ENCODE measurements at regions not wholly inside any gene's neighbourhood (a gene's known extent, or its start where the extent isn't known, plus 50 kb on each side); places are given as distances from the start of the nearest gene placed in this dataset.

DNA sequence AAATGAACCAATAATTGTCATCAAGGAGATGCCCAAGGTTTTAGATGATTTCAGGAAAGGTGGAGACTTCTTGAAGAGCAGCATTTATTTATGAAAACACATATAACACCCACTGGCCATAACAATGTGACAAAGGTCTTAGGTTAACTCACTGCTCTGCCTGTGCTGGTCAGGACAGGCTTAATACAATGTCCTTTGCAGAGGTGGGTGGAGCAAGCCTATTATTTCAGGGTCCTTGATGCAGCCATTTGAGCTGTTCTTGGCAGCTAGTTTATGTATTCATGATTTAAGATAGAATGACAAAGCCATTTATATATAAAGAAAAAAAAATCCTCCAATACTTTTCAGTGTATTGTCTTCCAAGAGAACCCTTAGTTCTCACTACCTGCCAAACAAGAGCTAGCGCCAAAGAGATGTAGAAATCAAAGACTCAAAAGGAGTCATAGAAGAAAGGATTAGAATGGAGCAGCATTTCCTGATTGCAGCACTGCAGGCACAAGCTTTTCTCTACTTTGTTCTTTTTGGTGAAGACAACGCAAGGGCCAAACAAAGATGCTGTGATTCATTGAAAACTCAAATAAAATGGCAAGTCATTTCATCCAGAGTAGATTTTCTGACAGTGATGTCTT, 124.3 kb upstream of the TSHZ2 start:
- TF ChIP-seq, protein P1, sequence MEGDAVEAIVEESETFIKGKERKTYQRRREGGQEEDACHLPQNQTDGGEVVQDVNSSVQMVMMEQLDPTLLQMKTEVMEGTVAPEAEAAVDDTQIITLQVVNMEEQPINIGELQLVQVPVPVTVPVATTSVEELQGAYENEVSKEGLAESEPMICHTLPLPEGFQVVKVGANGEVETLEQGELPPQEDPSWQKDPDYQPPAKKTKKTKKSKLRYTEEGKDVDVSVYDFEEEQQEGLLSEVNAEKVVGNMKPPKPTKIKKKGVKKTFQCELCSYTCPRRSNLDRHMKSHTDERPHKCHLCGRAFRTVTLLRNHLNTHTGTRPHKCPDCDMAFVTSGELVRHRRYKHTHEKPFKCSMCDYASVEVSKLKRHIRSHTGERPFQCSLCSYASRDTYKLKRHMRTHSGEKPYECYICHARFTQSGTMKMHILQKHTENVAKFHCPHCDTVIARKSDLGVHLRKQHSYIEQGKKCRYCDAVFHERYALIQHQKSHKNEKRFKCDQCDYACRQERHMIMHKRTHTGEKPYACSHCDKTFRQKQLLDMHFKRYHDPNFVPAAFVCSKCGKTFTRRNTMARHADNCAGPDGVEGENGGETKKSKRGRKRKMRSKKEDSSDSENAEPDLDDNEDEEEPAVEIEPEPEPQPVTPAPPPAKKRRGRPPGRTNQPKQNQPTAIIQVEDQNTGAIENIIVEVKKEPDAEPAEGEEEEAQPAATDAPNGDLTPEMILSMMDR (IDR thresholded peaks at IDR 0.05), result no peak
- no peak for DNase-seq (ENCODE audit: low spot score)
- Mint-ChIP-seq H3K27me3 (ENCODE audit: low read depth) (no peaks in the 10 kb centered on the region), H3K4me1 (ENCODE audit: low read depth) (no peaks in the 10 kb centered on the region), H3K4me3 (ENCODE audit: unreplicated experiment) (no peak overlapping the region), H3K27ac (ENCODE audit: unreplicated experiment) (no peak overlapping the region), H3K9me3 (ENCODE audit: low read depth) (no peaks in the 10 kb centered on the region), H3K36me3 (ENCODE audit: low read depth) (no peaks in the 10 kb centered on the region)

DNA sequence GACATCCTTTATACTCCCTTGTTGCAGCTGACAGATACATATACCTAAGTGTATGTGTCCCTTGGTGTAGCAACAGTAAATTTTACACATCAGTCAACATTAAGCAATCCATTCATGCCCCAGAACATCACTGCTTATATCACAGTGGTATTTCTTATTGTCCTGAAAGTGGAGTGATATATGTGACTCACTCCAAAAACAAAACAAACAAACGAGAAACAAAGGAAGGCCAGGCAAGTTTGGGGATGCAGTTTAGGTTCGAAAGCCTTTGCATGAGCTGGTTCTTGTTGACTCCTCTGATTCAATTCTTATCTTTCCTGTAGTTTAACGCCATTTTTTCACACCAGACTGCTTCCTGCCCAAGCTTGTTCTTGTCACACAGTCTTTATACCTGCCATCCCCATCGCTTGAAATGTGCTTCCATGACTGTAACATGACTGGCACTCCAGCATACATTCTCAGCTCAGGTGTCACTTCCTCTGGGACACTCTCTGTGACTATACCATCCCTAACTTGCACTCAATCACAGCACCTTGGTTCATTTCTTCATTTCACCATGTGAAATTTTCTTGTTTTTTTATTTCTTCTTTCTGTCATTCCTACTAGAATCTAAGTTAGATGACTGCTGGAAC, 125.0 kb upstream of the TSHZ2 start:
- H3K27me3 Mint-ChIP-seq (ENCODE audit: low read depth), result no peaks in the 10 kb centered on the region
- no peak overlapping the region for H3K27ac Mint-ChIP-seq (ENCODE audit: unreplicated experiment)
- H3K4me1 Mint-ChIP-seq (ENCODE audit: low read depth), result no peaks in the 10 kb centered on the region
- H3K9me3 Mint-ChIP-seq (ENCODE audit: low read depth), result no peaks in the 10 kb centered on the region
- TF ChIP-seq, protein P1 (IDR thresholded peaks at IDR 0.05), result no peak
- H3K4me3 Mint-ChIP-seq (ENCODE audit: unreplicated experiment), result no peak overlapping the region
- no peak for DNase-seq (ENCODE audit: low spot score)
- no peaks in the 10 kb centered on the region for H3K36me3 Mint-ChIP-seq (ENCODE audit: low read depth)

DNA sequence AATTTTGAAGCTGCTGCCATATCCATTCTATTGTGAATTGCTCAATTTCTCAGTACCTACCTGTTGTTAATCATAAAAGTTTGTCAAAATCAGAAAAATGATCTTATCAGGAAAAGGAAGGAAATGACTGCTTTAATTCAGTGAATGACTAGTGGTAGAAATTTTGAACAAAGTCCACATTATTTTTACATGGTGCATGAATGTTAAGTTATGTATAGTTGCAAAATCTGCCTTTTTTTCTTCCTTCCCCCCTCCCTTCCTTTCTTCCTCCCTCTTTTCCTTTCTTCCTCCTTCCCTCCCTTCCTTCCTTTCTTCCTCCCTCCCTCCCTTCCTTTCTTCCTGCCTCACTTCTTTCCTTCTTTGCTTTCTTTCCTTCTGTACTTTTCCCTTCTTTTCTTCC, 127.1 kb upstream of the TSHZ2 start:
- Mint-ChIP-seq H3K27me3 (ENCODE audit: low read depth) (no peaks in the 10 kb centered on the region), H3K9me3 (ENCODE audit: low read depth) (no peaks in the 10 kb centered on the region), H3K36me3 (ENCODE audit: low read depth) (no peaks in the 10 kb centered on the region), H3K4me3 (ENCODE audit: unreplicated experiment) (no peak overlapping the region), H3K4me1 (ENCODE audit: low read depth) (no peaks in the 10 kb centered on the region), H3K27ac (ENCODE audit: unreplicated experiment) (no peak overlapping the region)
- TF ChIP-seq, protein P1 (IDR thresholded peaks at IDR 0.05), result no peak
- no peak for DNase-seq (ENCODE audit: low spot score)

DNA sequence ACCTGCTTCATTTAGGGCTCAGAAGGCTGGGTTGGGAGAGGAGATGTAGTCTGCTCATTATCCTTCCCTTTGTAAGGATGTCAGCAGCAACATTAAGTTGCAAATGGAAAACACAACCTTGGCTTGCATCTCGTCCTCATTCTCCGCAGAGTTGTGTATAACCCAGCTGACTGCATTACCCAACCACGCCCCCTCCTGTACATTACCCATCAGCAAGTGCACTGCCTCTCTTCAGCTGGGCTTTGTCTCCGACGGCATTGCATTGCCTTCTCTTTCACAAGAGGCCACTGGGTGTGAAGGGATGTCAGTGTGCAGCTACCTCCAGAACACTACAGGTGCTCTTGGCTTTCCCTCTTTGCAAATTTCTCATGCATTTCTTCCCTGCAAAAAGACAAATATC, 128.7 kb upstream of the TSHZ2 start:
- H3K27me3 Mint-ChIP-seq (ENCODE audit: low read depth), result peaks cover 1% of the 10 kb centered on the region
- no peaks in the 10 kb centered on the region for H3K9me3 Mint-ChIP-seq (ENCODE audit: low read depth)
- TF ChIP-seq, protein P1 (IDR thresholded peaks at IDR 0.05), result no peak
- H3K4me1 Mint-ChIP-seq (ENCODE audit: low read depth), result no peaks in the 10 kb centered on the region
- no peak overlapping the region for H3K4me3 Mint-ChIP-seq (ENCODE audit: unreplicated experiment)
- DNase-seq (ENCODE audit: low spot score), result no peak
- H3K27ac Mint-ChIP-seq (ENCODE audit: unreplicated experiment), result no peak overlapping the region
- H3K36me3 Mint-ChIP-seq (ENCODE audit: low read depth), result no peaks in the 10 kb centered on the region

DNA sequence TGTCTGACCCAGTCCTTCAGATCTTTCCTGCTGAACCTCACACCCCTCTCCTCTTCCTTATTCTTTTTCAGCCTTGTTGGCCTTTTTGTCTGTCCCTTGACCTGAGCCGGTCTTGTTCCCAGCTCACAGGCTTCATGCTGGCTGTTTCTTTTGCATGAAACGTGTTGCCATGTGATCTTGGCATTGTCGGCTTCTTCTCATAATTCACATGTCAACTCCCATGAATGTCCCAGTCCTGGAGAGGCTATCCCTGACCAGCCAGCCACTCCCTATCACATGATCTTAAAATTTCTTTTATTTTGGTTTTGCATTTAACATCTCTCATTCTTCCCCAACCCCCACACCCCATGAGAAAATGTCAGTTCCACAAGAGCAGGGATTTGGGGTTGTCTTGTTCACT, 131.2 kb upstream of the TSHZ2 start:
- Mint-ChIP-seq H3K9me3 (ENCODE audit: low read depth) (peaks cover 2% of the 10 kb centered on the region), H3K27me3 (ENCODE audit: low read depth) (peaks cover 1% of the 10 kb centered on the region), H3K36me3 (ENCODE audit: low read depth) (no peaks in the 10 kb centered on the region), H3K4me3 (ENCODE audit: unreplicated experiment) (no peak overlapping the region), H3K27ac (ENCODE audit: unreplicated experiment) (no peak overlapping the region), H3K4me1 (ENCODE audit: low read depth) (no peaks in the 10 kb centered on the region)
- DNase-seq (ENCODE audit: low spot score), result no peak
- TF ChIP-seq, protein P1 (IDR thresholded peaks at IDR 0.05), result no peak
